ENCODE measurements at regions not wholly inside any gene's neighbourhood (a gene's known extent, or its start where the extent isn't known, plus 50 kb on each side); places are given as distances from the start of the nearest gene placed in this dataset.

DNA sequence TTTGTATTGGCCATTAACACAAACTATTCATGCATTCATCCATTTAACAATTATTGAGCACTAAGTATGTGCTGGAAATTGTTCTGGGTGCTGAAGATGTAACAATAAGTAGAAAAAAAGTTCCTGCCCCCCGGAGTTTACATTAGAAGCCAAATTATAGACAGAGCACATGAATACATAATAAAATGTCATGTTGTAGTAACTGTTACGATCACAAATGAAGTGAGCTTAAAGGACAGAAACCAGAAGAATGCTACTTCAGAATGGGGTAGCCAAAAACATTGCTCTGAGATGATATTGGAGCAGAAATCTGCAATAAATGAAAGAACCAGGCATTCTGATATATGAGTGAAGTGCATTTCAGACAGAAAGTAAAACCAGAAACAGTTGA lies 256.0 kb upstream of the SETBP1 start:
- H3K27ac ChIP-seq (ENCODE audit: low read depth in 1 of 2, low read length in 1 of 2): no peak overlapping the region
- H3K9me3 ChIP-seq (ENCODE audit: control insufficient read depth in 4 of 4, insufficient read depth in 3 of 4, low read length in 3 of 4): no peaks in the 10 kb centered on the region
- H3K9ac ChIP-seq (ENCODE audit: insufficient read depth in 1 of 2, low read length in 2 of 2): no peak overlapping the region
- DNase-seq: peak in 2 of 3 donors; percentile 82 to 83
- no peaks in the 10 kb centered on the region for H3K36me3 ChIP-seq (ENCODE audit: control insufficient read depth in 4 of 4, insufficient read depth in 4 of 4, low read length in 4 of 4)
- no peak for TF ChIP-seq CTCF (IDR thresholded peaks at IDR 0.05; ENCODE audit: control extremely low read depth, extremely low read depth)
- H3K27me3 ChIP-seq (ENCODE audit: control insufficient read depth in 3 of 3, insufficient read depth in 3 of 3, low read length in 2 of 3): no peaks in the 10 kb centered on the region
- no peak for ATAC-seq (ENCODE audit: insufficient read depth, low FRiP score)
- peaks cover 0 to 23% (median 6%) of the 10 kb centered on the region in 5 donors for H3K4me1 ChIP-seq (ENCODE audit: control insufficient read depth in 5 of 5, insufficient read depth in 5 of 5, low read length in 5 of 5)
- H3K4me3 ChIP-seq: no peak overlapping the region
- WGBS, 2 donors: 74 to 81% methylated on average over 2 of the region's 2 CpGs

GRCh38 chr18:44425161-44425560 lies 255.5 kb upstream of the SETBP1 start:
- no peak overlapping the region for H3K27ac ChIP-seq (ENCODE audit: low read depth in 1 of 2, low read length in 1 of 2)
- H3K4me3 ChIP-seq: no peak overlapping the region
- H3K9me3 ChIP-seq (ENCODE audit: control insufficient read depth in 4 of 4, insufficient read depth in 3 of 4, low read length in 3 of 4): no peaks in the 10 kb centered on the region
- ATAC-seq (ENCODE audit: insufficient read depth, low FRiP score) (no peak), DNase-seq (peak in 2 of 3 donors; percentile 50 to 51)
- WGBS, 2 donors: 89 to 95% methylated on average over 2 of the region's 2 CpGs
- no peaks in the 10 kb centered on the region for H3K36me3 ChIP-seq (ENCODE audit: control insufficient read depth in 4 of 4, insufficient read depth in 4 of 4, low read length in 4 of 4)
- TF ChIP-seq CTCF (IDR thresholded peaks at IDR 0.05; ENCODE audit: control extremely low read depth, extremely low read depth): no peak
- H3K9ac ChIP-seq (ENCODE audit: insufficient read depth in 1 of 2, low read length in 2 of 2): no peak overlapping the region
- H3K27me3 ChIP-seq (ENCODE audit: control insufficient read depth in 3 of 3, insufficient read depth in 3 of 3, low read length in 2 of 3): no peaks in the 10 kb centered on the region
- peaks cover 0 to 23% (median 6%) of the 10 kb centered on the region in 5 donors for H3K4me1 ChIP-seq (ENCODE audit: control insufficient read depth in 5 of 5, insufficient read depth in 5 of 5, low read length in 5 of 5)

- no peaks in the 10 kb centered on the region for H3K4me1 ChIP-seq (ENCODE audit: control insufficient read depth in 5 of 5, insufficient read depth in 5 of 5, low read length in 5 of 5)
- H3K27ac ChIP-seq (ENCODE audit: low read depth in 1 of 2, low read length in 1 of 2): no peak overlapping the region
- no peak overlapping the region for H3K9ac ChIP-seq (ENCODE audit: insufficient read depth in 1 of 2, low read length in 2 of 2)
- TF ChIP-seq CTCF (IDR thresholded peaks at IDR 0.05; ENCODE audit: control extremely low read depth, extremely low read depth): no peak
- 93 to 98% methylated on average over 2 of the region's 2 CpGs for WGBS, 2 donors
- ATAC-seq (ENCODE audit: insufficient read depth, low FRiP score): no peak
- no peak for DNase-seq
- no peaks in the 10 kb centered on the region for H3K36me3 ChIP-seq (ENCODE audit: control insufficient read depth in 4 of 4, insufficient read depth in 4 of 4, low read length in 4 of 4)
- H3K9me3 ChIP-seq (ENCODE audit: control insufficient read depth in 4 of 4, insufficient read depth in 3 of 4, low read length in 3 of 4): no peaks in the 10 kb centered on the region
- no peaks in the 10 kb centered on the region for H3K27me3 ChIP-seq (ENCODE audit: control insufficient read depth in 3 of 3, insufficient read depth in 3 of 3, low read length in 2 of 3)
- H3K4me3 ChIP-seq: no peak overlapping the region
These were observed 243.1 kb upstream of the SETBP1 start for GRCh38 chr18:44437603-44438002.

- Histone ChIP-seq H3K9ac (ENCODE audit: insufficient read depth in 1 of 2, low read length in 2 of 2) (no peak overlapping the region), H3K9me3 (ENCODE audit: control insufficient read depth in 4 of 4, insufficient read depth in 3 of 4, low read length in 3 of 4) (no peaks in the 10 kb centered on the region), H3K36me3 (ENCODE audit: control insufficient read depth in 4 of 4, insufficient read depth in 4 of 4, low read length in 4 of 4) (no peaks in the 10 kb centered on the region), H3K27ac (ENCODE audit: low read depth in 1 of 2, low read length in 1 of 2) (no peak overlapping the region), H3K4me3 (no peak overlapping the region), H3K27me3 (ENCODE audit: control insufficient read depth in 3 of 3, insufficient read depth in 3 of 3, low read length in 2 of 3) (no peaks in the 10 kb centered on the region), H3K4me1 (ENCODE audit: control insufficient read depth in 5 of 5, insufficient read depth in 5 of 5, low read length in 5 of 5) (peaks cover 0 to 19% (median 0%) of the 10 kb centered on the region in 5 donors)
- peak; percentile 16 to 65 (median 56) for DNase-seq
- no peak for ATAC-seq (ENCODE audit: insufficient read depth, low FRiP score)
- WGBS, 2 donors: 66% methylated on average over 2 of the region's 2 CpGs
- TF ChIP-seq CTCF (IDR thresholded peaks at IDR 0.05; ENCODE audit: control extremely low read depth, extremely low read depth): no peak
These were observed 230.5 kb upstream of the SETBP1 start for GRCh38 chr18:44450226-44450625.

Measured in lung (tissue), 11 donors.